ENCODE measurements at regions not wholly inside any gene's neighbourhood (a gene's known extent, or its start where the extent isn't known, plus 50 kb on each side); places are given as distances from the start of the nearest gene placed in this dataset.

- TF ChIP-seq SUZ12 (IDR thresholded peaks at IDR 0.05; ENCODE audit: extremely low read depth, insufficient read depth, insufficient read length): no peak
- no peak for TF ChIP-seq YY1 (IDR thresholded peaks at IDR 0.05; ENCODE audit: insufficient read depth, insufficient read length)
These were observed 611.5 kb downstream of the KCNJ18 start for GRCh38 chr17:22303865-22304264.

Measured in NT2/D1 (cell line).